HUES48 (cell line): ENCODE measurements at regions not wholly inside any gene's neighbourhood (a gene's known extent, or its start where the extent isn't known, plus 50 kb on each side); places are given as distances from the start of the nearest gene placed in this dataset.
"Not testable (repeated sequence)": the region's sequence is repeated elsewhere in the genome, so short reads cannot be mapped to it uniquely, and the experiment has no call there.

ENCODE experiments used
- H3K27ac ChIP-seq: one replicate; pipeline ENCODE4 v1.7.0; 2013; ENCODE audit warnings: low read depth, low read length, inconsistent platforms
- H3K27me3 ChIP-seq: 2 replicates; pipeline ENCODE4 v1.6.1; 2013; ENCODE audit warnings: mild to moderate bottlenecking, low read length; ENCODE audit not compliant: control insufficient read depth, insufficient read depth
- H3K36me3 ChIP-seq: 2 replicates; pipeline ENCODE4 v1.6.1; 2013; ENCODE audit warnings: low read length; ENCODE audit not compliant: control insufficient read depth, insufficient read depth
- H3K4me1 ChIP-seq: 2 replicates; pipeline ENCODE4 v1.6.1; 2013; ENCODE audit warnings: mild to moderate bottlenecking, low read length; ENCODE audit not compliant: control insufficient read depth, insufficient read depth
- H3K4me3 ChIP-seq: 2 replicates; pipeline ENCODE4 v1.5.1; 2013; ENCODE audit warnings: mild to moderate bottlenecking, low read depth, low read length
- H3K9ac ChIP-seq: 2 replicates; pipeline ENCODE4 v1.6.1; 2013; ENCODE audit warnings: mild to moderate bottlenecking, low read depth, low read length, moderate library complexity
- H3K9me3 ChIP-seq: 2 replicates; pipeline ENCODE4 v1.6.1; 2013; ENCODE audit warnings: low read length; ENCODE audit not compliant: control insufficient read depth, insufficient read depth

- Histone ChIP-seq H3K9ac (no peak overlapping the region), H3K27ac (peak overlapping the region; percentile 49), H3K4me3 (no peak overlapping the region; the same call in 1 of the 2 replicates)
These were observed 108.8 kb upstream of the SLC1A4 start for GRCh38 chr2:64880193-64880951.

DNA sequence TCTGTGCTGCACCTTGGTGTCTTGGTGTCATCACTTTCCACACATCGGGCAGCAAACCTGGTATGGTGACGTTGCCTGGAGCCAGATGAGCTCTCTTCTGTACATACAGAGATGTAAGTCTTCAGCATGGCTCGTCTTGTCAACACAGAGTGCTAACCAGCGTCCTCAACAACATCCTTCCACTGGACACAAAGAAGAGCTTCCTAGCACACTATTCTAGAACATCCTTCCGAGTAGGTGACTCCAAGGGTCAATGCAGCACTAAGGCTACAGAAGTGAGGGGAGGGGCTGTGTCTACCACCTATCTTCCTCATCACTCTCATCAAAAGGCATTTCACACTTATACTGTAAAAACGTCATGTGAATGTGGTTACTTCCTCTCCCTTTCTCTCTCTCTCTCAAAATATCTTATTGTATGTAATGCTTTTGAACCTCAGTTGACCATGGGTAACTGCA is 108.1 kb upstream of the SLC1A4 start:
- Histone ChIP-seq H3K27ac (peak overlapping the region; percentile 30), H3K27me3 (no peaks in the 10 kb centered on the region), H3K4me1 (peaks cover 14% of the 10 kb centered on the region), H3K36me3 (no peaks in the 10 kb centered on the region), H3K4me3 (no peak overlapping the region; the same call in 1 of the 2 replicates), H3K9me3 (no peaks in the 10 kb centered on the region), H3K9ac (no peak overlapping the region)

More at GRCh38 chr2:64880193-64880951, 108.8 kb upstream of the SLC1A4 start:
- no peaks in the 10 kb centered on the region for H3K27me3 ChIP-seq
- H3K36me3 ChIP-seq: no peaks in the 10 kb centered on the region
- peaks cover 20% of the 10 kb centered on the region for H3K4me1 ChIP-seq
- no peaks in the 10 kb centered on the region for H3K9me3 ChIP-seq

GRCh38 chr2:64887565-64887964 is 101.6 kb upstream of the SLC1A4 start:
- Histone ChIP-seq H3K27ac (no peak overlapping the region), H3K4me1 (no peaks in the 10 kb centered on the region), H3K27me3 (no peaks in the 10 kb centered on the region), H3K9ac (no peak overlapping the region), H3K4me3 (no peak overlapping the region), H3K36me3 (no peaks in the 10 kb centered on the region), H3K9me3 (peaks cover 15% of the 10 kb centered on the region)

- Histone ChIP-seq H3K36me3 (no peaks in the 10 kb centered on the region), H3K4me1 (no peaks in the 10 kb centered on the region), H3K9ac (no peak overlapping the region), H3K4me3 (no peak overlapping the region), H3K9me3 (peaks cover 15% of the 10 kb centered on the region), H3K27ac (no peak overlapping the region), H3K27me3 (no peaks in the 10 kb centered on the region)
These were observed 100.4 kb upstream of the SLC1A4 start for GRCh38 chr2:64888591-64889309.

GRCh38 chr2:64889803-64890202 is 99.4 kb upstream of the SLC1A4 start:
- Histone ChIP-seq H3K27ac (no peak overlapping the region), H3K9me3 (peaks cover 15% of the 10 kb centered on the region), H3K27me3 (no peaks in the 10 kb centered on the region), H3K36me3 (no peaks in the 10 kb centered on the region), H3K4me3 (no peak overlapping the region), H3K4me1 (no peaks in the 10 kb centered on the region), H3K9ac (no peak overlapping the region)

- not testable (repeated sequence) for H3K27ac ChIP-seq, H3K4me3 ChIP-seq, H3K27me3 ChIP-seq, H3K9me3 ChIP-seq, H3K9ac ChIP-seq, H3K4me1 ChIP-seq, H3K36me3 ChIP-seq
These were observed 92.6 kb upstream of the SLC1A4 start for GRCh38 chr2:64896572-64896971.

- Histone ChIP-seq H3K27ac (no peak overlapping the region), H3K36me3 (no peaks in the 10 kb centered on the region), H3K4me3 (no peak overlapping the region), H3K4me1 (no peaks in the 10 kb centered on the region), H3K27me3 (no peaks in the 10 kb centered on the region), H3K9ac (no peak overlapping the region), H3K9me3 (no peaks in the 10 kb centered on the region)
These were observed 89.9 kb upstream of the SLC1A4 start for GRCh38 chr2:64899081-64899865.

GRCh38 chr2:64899876-64900275 is 89.3 kb upstream of the SLC1A4 start:
- H3K4me1 ChIP-seq, H3K9ac ChIP-seq, H3K36me3 ChIP-seq, H3K27ac ChIP-seq, H3K4me3 ChIP-seq, H3K9me3 ChIP-seq, H3K27me3 ChIP-seq: not testable (repeated sequence)

GRCh38 chr2:64904413-64905329 is 84.5 kb upstream of the SLC1A4 start:
- Histone ChIP-seq H3K9ac (no peak overlapping the region), H3K27ac (no peak overlapping the region), H3K4me1 (no peaks in the 10 kb centered on the region), H3K27me3 (no peaks in the 10 kb centered on the region), H3K9me3 (no peaks in the 10 kb centered on the region), H3K36me3 (no peaks in the 10 kb centered on the region), H3K4me3 (no peak overlapping the region)

DNA sequence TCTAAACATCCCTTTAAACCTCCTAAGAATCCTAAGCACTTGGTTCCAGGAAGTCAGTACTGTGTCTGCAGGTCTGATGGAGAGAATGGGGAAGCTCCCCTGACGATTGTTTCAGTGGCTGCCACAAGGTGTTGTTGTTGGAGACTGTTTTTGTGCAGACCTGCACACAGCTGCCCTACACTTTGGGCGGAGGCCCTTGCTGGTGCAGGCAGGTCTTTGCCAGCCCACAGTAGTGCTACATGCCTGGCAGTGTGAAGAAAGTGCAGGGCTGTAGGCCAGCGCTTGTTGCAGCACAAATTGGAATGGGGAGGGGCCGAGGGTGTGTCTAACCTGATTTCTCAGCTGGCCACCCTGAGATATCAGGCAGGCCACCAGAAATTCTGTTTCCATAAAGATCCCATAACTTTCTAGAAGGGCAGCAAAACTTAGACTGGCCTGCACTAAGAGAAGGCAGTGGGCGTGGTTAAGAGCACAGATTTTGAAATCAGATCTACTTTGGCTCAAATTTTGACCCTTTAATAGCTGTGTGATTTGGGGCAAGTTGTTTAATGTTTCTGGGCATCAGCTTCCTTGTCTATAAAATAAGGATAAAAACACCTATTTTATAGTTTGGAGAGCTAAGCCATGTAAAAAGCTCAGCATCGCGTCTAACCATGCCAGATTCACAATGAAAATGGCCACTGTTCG is 83.7 kb upstream of the SLC1A4 start:
- Histone ChIP-seq H3K9me3 (no peaks in the 10 kb centered on the region), H3K4me1 (no peaks in the 10 kb centered on the region), H3K27me3 (no peaks in the 10 kb centered on the region), H3K9ac (no peak overlapping the region), H3K36me3 (no peaks in the 10 kb centered on the region), H3K4me3 (no peak overlapping the region), H3K27ac (no peak overlapping the region)
